MCF 10A (cell line): ENCODE measurements at regions not wholly inside any gene's neighbourhood (a gene's known extent, or its start where the extent isn't known, plus 50 kb on each side); places are given as distances from the start of the nearest gene placed in this dataset.

Source experiments
- BruUV-seq: library from RNA; stranded (reverse); fragments of 400-500 nt; replicated peaks from 2 replicates; lab custom pipeline; 2021; lab: Mats Ljungman, UMichigan
- CTCF ChIA-PET: fragments of 300-600 bp; sonication (Branson Sonifier 250); formaldehyde crosslinking; extraction: SDS; loops from one replicate; lab custom pipeline; 2021; ENCODE audit warnings: antibody characterized with exemption, inconsistent platforms; lab: Yijun Ruan, JAX
- POLR2A ChIA-PET: fragments of 300-600, 350-650 bp; sonication (Branson Sonifier 250); formaldehyde crosslinking; extraction: SDS; loops from one replicate; lab custom pipeline; 2020; ENCODE audit warnings: antibody characterized with exemption, inconsistent platforms; lab: Yijun Ruan, JAX
- DNase-seq: peaks from one replicate; pipeline ENCODE4 v3.0.0-alpha.2; 2018; ENCODE audit not compliant: unreplicated experiment
- H3K27ac Mint-ChIP-seq: one replicate; pipeline ENCODE4 v1.8.0; 2022; ENCODE audit warnings: mild to moderate bottlenecking, low read depth, mixed read lengths; ENCODE audit not compliant: unreplicated experiment
- H3K27me3 Mint-ChIP-seq: one replicate; pipeline ENCODE4 v1.8.0; 2022; ENCODE audit warnings: mixed read lengths; ENCODE audit not compliant: insufficient read depth, unreplicated experiment
- H3K36me3 Mint-ChIP-seq: one replicate; pipeline ENCODE4 v1.8.0; 2022; ENCODE audit warnings: mild to moderate bottlenecking, moderate library complexity, mixed read lengths; ENCODE audit not compliant: insufficient read depth, unreplicated experiment
- H3K4me1 Mint-ChIP-seq: one replicate; pipeline ENCODE4 v1.8.0; 2022; ENCODE audit warnings: mixed read lengths; ENCODE audit not compliant: insufficient read depth, unreplicated experiment
- H3K4me3 Mint-ChIP-seq: one replicate; pipeline ENCODE4 v1.8.0; 2022; ENCODE audit warnings: mild to moderate bottlenecking, moderate library complexity, mixed read lengths; ENCODE audit not compliant: unreplicated experiment
- H3K9me3 Mint-ChIP-seq: one replicate; pipeline ENCODE4 v1.8.0; 2022; ENCODE audit warnings: mixed read lengths; ENCODE audit not compliant: unreplicated experiment
- CTCF ChIP-seq: fragments of 200-600 bp; IDR thresholded peaks from one replicate; pipeline ENCODE4 v1.8.0; 2022; ENCODE audit warnings: antibody characterized with exemption, mild to moderate bottlenecking; ENCODE audit not compliant: unreplicated experiment
- intact Hi-C: fragments of 100-400 bp; cut with micrococcal nuclease; formaldehyde crosslinking; loops from 2 replicates; pipeline ENCODE4 v1.14.1; 2022

DNA sequence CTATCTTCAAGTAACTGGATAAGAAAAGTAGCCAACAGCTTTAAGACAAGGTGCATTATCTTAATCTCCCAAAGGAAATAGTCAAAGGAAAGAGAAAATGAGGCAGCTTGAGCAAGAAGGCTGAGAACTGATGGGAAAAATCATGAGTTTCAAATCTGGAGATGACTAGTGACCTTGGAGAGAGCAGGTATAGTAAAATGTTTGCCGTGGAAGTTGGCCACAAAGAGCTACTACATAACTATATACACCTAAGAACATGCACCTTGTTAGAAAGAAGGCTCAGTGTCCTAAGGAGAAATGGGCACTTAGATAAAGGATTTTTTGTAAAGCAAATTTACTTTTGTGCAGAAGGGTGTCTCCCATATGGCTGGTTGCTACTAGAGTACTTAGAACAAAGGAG is 80.8 kb upstream of the FSHB start:
- Mint-ChIP-seq H3K4me3 (no peak overlapping the region), H3K36me3 (no peaks in the 10 kb centered on the region), H3K27ac (no peak overlapping the region), H3K4me1 (peaks cover 15% of the 10 kb centered on the region), H3K27me3 (no peaks in the 10 kb centered on the region), H3K9me3 (no peaks in the 10 kb centered on the region)
- BruUV-seq, result no TSS peak
- no peak for DNase-seq
- CTCF ChIA-PET, result interaction anchor here (0.5 to 2.9 kb wide), 12 partner anchors 9 to 768 kb away, joined by 3 to 13 read pairs (median 4); no protein-coding TSS in a partner anchor
- intact Hi-C loops, result no loop called here
- TF ChIP-seq CTCF, result no peak
- POLR2A ChIA-PET, result interaction anchor here (0.7 to 0.8 kb wide), 2 partner anchors 47 to 167 kb away, joined by 3 read pairs; no protein-coding TSS in a partner anchor

DNA sequence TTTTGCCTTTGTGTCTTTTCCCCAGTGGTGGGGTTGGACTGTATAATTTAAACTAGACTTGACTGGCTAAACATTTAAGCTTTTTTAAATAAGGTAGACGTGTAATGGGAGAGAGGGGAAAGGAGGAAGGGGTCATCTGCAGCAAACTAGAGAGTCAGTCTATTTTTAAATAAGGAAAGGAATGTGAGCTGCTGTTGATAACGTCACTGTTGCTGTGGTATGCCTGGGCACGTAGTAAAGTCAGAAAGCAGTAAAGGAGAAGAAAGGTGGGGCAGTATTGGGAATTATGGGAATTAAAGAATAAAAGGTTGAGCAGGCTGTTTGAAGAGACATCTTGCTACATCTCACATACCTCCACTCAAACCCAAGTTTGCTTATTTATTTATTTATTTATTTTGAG is 80.4 kb upstream of the FSHB start:
- Mint-ChIP-seq H3K4me1 (peaks cover 19% of the 10 kb centered on the region), H3K4me3 (no peak overlapping the region), H3K27me3 (no peaks in the 10 kb centered on the region), H3K36me3 (no peaks in the 10 kb centered on the region), H3K9me3 (no peaks in the 10 kb centered on the region), H3K27ac (no peak overlapping the region)
- POLR2A ChIA-PET, result interaction anchor here (1.2 kb wide), 1 partner anchor 173 kb away, joined by 3 read pairs; the partner anchor contains the start of gene ARL14EP
- intact Hi-C loops, result no loop called here
- DNase-seq, result no peak
- BruUV-seq, result no TSS peak
- CTCF ChIA-PET, result interaction anchor here (0.7 to 2.9 kb wide), 8 partner anchors 9 to 767 kb away, joined by 3 to 13 read pairs (median 4); no protein-coding TSS in a partner anchor
- no peak for TF ChIP-seq CTCF

DNA sequence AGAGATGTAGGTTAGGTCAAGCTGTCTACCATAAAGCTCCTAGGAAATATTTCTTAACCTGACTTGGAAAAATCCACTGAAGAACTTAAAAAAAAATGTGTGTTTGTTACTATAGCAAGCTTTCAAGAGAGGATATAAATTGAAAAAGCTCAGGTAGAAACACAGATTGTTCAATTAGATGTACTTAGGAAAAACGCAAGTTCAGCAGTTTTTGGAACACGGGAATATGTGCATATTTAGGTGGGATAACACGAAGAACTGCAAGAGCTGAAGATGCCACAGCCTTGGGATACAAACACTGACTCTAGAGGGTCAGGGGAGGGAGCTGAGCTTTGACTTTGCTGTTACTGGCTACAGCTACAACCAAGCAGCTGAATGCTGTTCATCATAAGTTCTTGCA is 77.8 kb upstream of the FSHB start:
- intact Hi-C loops, result no loop called here
- no peaks in the 10 kb centered on the region for H3K9me3 Mint-ChIP-seq
- no peak overlapping the region for H3K4me3 Mint-ChIP-seq
- H3K27ac Mint-ChIP-seq, result no peak overlapping the region
- no peaks in the 10 kb centered on the region for H3K36me3 Mint-ChIP-seq
- POLR2A ChIA-PET, result no interaction called here
- H3K4me1 Mint-ChIP-seq, result peaks cover 19% of the 10 kb centered on the region
- no peak for TF ChIP-seq CTCF
- CTCF ChIA-PET, result interaction anchor here (0.6 to 5.6 kb wide), 6 partner anchors 10 to 1118 kb away, joined by 3 to 73 read pairs (median 4); no protein-coding TSS in a partner anchor
- BruUV-seq, result no TSS peak
- no peaks in the 10 kb centered on the region for H3K27me3 Mint-ChIP-seq
- DNase-seq, result no peak

GRCh38 chr11:30155428-30155827 is 75.4 kb upstream of the FSHB start:
- Mint-ChIP-seq H3K4me1 (peaks cover 15% of the 10 kb centered on the region), H3K36me3 (no peaks in the 10 kb centered on the region), H3K27ac (no peak overlapping the region), H3K9me3 (no peaks in the 10 kb centered on the region), H3K4me3 (no peak overlapping the region), H3K27me3 (no peaks in the 10 kb centered on the region)
- ChIA-PET CTCF (interaction anchor here (0.6 to 5.6 kb wide), 8 partner anchors 13 to 705 kb away, joined by 3 to 73 read pairs (median 4); no protein-coding TSS in a partner anchor), POLR2A (no interaction called here)
- intact Hi-C loops, result no loop called here
- no TSS peak for BruUV-seq
- no peak for TF ChIP-seq CTCF
- no peak for DNase-seq
